ENCODE measurements at regions not wholly inside any gene's neighbourhood (a gene's known extent, or its start where the extent isn't known, plus 50 kb on each side); places are given as distances from the start of the nearest gene placed in this dataset.
"Not testable (repeated sequence)": the region's sequence is repeated elsewhere in the genome, so short reads cannot be mapped to it uniquely, and the experiment has no call there.

- Mint-ChIP-seq H3K4me3 (no peak overlapping the region), H3K9me3 (peaks cover 3% of the 10 kb centered on the region), H3K27me3 (peaks cover 3% of the 10 kb centered on the region), H3K36me3 (ENCODE audit: low read depth) (no peaks in the 10 kb centered on the region), H3K4me1 (no peaks in the 10 kb centered on the region), H3K27ac (no peak overlapping the region)
- ATAC-seq (replicated peaks): no peak
Observed at GRCh38 chr20:19874040-19874727, 116.1 kb downstream of the RIN2 start.

DNA sequence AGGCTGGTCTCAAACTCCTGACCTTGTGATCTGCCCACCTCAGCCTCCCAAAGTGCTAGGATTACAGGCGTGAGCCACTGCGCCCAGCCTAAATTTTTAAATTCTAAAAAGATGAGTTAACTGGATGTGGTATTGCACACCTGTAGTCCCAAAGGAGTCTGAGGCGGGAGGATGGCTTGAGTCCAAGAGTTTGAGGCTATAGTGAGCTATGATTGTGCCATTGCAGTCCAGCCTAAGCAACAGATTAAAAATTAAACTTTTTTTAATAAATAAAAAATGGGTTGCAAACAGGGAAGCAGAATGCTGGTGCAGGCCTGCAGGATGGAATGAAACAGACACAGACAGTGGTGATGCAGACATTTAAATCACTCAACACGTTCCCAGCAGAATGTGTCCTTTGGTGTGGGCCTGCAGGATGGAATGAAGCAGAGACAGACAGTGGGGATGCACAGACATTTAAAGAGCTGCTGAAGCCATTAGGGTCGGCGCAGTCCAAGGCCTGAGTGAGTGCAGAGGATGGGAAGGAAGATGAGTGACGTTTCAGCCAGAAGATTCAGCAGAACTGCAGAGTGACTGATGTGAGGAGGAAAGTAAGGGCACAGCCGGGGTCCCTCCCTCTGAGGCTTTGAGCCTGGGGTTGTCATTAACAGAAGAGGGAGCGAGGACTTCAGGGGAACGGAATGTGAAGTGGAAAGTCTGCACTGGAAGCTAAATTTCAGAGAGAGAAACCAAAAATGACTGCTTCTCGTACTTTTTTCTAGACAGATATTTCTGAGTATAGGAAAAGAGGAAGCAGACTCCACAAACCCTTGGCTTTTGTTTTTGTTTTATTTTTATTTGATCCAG lies 117.5 kb downstream of the RIN2 start:
- no peak for ATAC-seq (replicated peaks)
- H3K27ac Mint-ChIP-seq: no peak overlapping the region
- H3K9me3 Mint-ChIP-seq: peaks cover 3% of the 10 kb centered on the region
- no peak overlapping the region for H3K4me3 Mint-ChIP-seq
- no peaks in the 10 kb centered on the region for H3K4me1 Mint-ChIP-seq
- no peaks in the 10 kb centered on the region for H3K36me3 Mint-ChIP-seq (ENCODE audit: low read depth)
- peaks cover 3% of the 10 kb centered on the region for H3K27me3 Mint-ChIP-seq

GRCh38 chr20:19876828-19877460 lies 118.9 kb downstream of the RIN2 start:
- no peak overlapping the region for H3K4me3 Mint-ChIP-seq
- ATAC-seq (replicated peaks): no peak
- peaks cover 3% of the 10 kb centered on the region for H3K27me3 Mint-ChIP-seq
- H3K27ac Mint-ChIP-seq: no peak overlapping the region
- no peaks in the 10 kb centered on the region for H3K4me1 Mint-ChIP-seq
- peaks cover 3% of the 10 kb centered on the region for H3K9me3 Mint-ChIP-seq
- no peaks in the 10 kb centered on the region for H3K36me3 Mint-ChIP-seq (ENCODE audit: low read depth)

DNA sequence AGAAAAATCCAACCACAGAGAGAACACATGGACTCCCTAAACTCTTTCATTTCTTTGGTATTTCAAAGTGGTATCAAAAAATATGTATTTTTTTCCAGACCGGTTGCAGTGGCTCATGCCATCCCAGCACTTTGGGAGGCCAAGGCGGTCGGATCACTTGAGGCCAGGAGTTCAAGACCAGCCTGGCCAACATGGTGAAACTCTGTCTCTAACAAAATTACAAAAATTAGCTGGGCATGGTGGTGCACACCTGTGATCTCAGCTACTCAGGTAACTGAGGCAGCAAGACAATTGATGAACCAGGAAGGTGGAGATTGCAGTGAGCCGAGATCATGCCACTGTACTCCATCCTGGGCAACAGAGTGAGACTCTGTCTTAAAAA lies 121.8 kb downstream of the RIN2 start:
- not testable (repeated sequence) for H3K36me3 Mint-ChIP-seq (ENCODE audit: low read depth); ATAC-seq (replicated peaks); H3K4me1 Mint-ChIP-seq; H3K4me3 Mint-ChIP-seq; H3K27ac Mint-ChIP-seq; H3K27me3 Mint-ChIP-seq; H3K9me3 Mint-ChIP-seq

DNA sequence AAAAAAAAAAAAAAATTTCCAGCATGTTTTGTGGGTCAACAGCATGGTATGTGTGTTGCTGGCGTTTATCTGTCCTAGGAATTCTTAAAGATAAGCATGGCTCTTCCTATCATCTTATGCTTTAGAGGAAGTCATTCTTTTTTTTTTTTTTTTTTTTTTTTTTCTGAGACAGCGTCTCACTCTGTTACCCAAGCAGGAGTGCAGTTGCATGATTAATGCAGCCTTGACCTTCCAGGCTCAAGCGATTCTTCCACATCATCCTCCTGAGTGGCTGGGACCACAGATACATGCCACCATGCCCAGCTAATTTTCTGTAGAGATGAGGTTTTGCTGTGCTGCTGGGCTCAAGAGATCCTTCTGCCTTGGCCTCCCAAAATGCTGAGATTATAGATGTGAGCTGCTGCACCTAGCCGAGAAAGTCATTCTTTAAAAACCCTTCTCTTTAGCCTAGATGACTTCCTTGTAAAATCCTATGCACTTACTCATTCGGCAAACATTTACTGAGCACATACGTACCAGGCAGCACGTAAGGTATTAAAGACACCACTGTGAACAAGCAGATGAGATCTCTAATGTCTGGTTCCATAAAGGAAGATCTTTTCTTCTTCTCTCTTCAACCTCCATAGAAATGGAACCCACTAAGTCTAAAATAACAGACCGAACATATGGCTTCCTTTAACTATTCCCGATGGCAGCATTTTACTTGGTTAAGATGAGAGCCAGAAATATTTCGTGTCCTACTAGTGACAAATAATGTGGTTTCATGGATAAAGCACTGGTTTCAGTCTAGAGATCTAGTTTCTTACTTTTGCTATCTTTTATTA lies 122.4 kb downstream of the RIN2 start:
- H3K9me3 Mint-ChIP-seq: no peaks in the 10 kb centered on the region
- no peak for ATAC-seq (replicated peaks)
- H3K4me3 Mint-ChIP-seq: no peak overlapping the region
- no peak overlapping the region for H3K27ac Mint-ChIP-seq
- H3K27me3 Mint-ChIP-seq: no peaks in the 10 kb centered on the region
- no peaks in the 10 kb centered on the region for H3K4me1 Mint-ChIP-seq
- H3K36me3 Mint-ChIP-seq (ENCODE audit: low read depth): no peaks in the 10 kb centered on the region

DNA sequence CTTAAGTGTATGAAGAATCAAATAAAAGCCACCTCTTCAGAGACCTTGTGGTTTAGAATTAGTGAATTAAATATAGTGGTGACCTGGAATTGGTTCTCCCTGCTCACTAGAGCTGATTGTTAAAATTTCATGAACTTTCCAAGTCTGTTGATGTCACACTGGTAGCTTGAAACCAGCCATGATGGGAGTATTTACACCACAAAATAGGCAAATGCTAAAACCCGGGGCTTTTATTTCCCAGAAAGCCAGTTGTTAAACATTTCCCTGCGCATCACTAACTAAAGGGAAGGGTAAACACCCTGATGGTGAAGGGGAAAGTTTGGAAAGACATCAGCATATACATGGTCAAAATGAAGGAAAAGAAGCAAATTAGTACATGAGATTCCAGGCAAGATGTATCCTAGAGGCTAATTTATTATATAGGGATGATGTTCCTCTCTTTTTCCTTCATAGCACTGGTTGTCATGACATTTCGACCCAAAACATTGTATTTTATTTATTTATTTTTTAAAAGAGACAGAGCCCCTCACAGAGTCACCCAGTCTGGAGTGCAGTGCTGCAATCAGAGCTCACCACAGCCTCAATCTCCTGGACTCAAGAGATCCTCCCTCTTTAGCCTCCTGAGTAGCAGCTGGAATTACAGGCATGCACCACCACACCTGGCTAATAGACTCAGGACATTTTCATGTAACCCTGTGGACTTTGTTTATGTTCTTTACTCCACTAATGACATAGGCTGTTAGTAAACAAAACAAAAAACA lies 123.2 kb downstream of the RIN2 start:
- Mint-ChIP-seq H3K27me3 (no peaks in the 10 kb centered on the region), H3K4me1 (no peaks in the 10 kb centered on the region), H3K36me3 (ENCODE audit: low read depth) (no peaks in the 10 kb centered on the region), H3K9me3 (no peaks in the 10 kb centered on the region), H3K4me3 (no peak overlapping the region), H3K27ac (no peak overlapping the region)
- no peak for ATAC-seq (replicated peaks)

- Mint-ChIP-seq H3K36me3 (ENCODE audit: low read depth) (no peaks in the 10 kb centered on the region), H3K27ac (no peak overlapping the region), H3K4me1 (no peaks in the 10 kb centered on the region), H3K4me3 (no peak overlapping the region), H3K9me3 (no peaks in the 10 kb centered on the region), H3K27me3 (no peaks in the 10 kb centered on the region)
- no peak for ATAC-seq (replicated peaks)
Observed at GRCh38 chr20:19881990-19882389, 123.9 kb downstream of the RIN2 start.

DNA sequence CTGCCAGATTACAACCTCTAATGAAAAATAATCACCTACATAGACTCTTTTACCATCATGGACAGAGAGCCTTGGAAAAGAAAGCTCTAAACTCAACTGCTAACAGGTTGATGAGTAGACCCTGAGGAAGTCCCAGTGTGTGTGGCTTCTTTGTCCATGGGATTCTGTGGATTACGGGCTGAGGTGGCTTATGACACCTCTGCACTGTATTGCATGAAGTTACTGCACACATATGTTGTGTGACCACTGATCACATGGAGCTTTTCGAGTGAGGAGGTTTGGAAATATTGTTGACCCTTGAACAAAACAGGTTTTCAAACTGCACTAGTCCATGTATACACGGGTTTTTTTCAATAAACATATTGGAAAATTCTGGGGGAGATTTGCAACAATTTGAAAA lies 124.4 kb downstream of the RIN2 start:
- Mint-ChIP-seq H3K4me3 (no peak overlapping the region), H3K4me1 (no peaks in the 10 kb centered on the region), H3K36me3 (ENCODE audit: low read depth) (no peaks in the 10 kb centered on the region), H3K9me3 (no peaks in the 10 kb centered on the region), H3K27ac (no peak overlapping the region), H3K27me3 (no peaks in the 10 kb centered on the region)
- no peak for ATAC-seq (replicated peaks)

- H3K9me3 Mint-ChIP-seq: no peaks in the 10 kb centered on the region
- H3K4me1 Mint-ChIP-seq: no peaks in the 10 kb centered on the region
- no peak for ATAC-seq (replicated peaks)
- peaks cover 3% of the 10 kb centered on the region for H3K27me3 Mint-ChIP-seq
- H3K36me3 Mint-ChIP-seq (ENCODE audit: low read depth): no peaks in the 10 kb centered on the region
- H3K4me3 Mint-ChIP-seq: no peak overlapping the region
- H3K27ac Mint-ChIP-seq: no peak overlapping the region
Observed at GRCh38 chr20:19883501-19883900, 125.4 kb downstream of the RIN2 start.

- Mint-ChIP-seq H3K9me3 (no peaks in the 10 kb centered on the region), H3K27ac (no peak overlapping the region), H3K4me3 (no peak overlapping the region), H3K4me1 (no peaks in the 10 kb centered on the region), H3K36me3 (ENCODE audit: low read depth) (no peaks in the 10 kb centered on the region), H3K27me3 (peaks cover 15% of the 10 kb centered on the region)
- ATAC-seq (replicated peaks): no peak
Observed at GRCh38 chr20:19885594-19885938, 127.5 kb downstream of the RIN2 start.

GRCh38 chr20:19885939-19886660 lies 128.0 kb downstream of the RIN2 start:
- Mint-ChIP-seq H3K9me3 (no peaks in the 10 kb centered on the region), H3K27me3 (peaks cover 15% of the 10 kb centered on the region), H3K36me3 (ENCODE audit: low read depth) (no peaks in the 10 kb centered on the region), H3K4me3 (no peak overlapping the region), H3K27ac (no peak overlapping the region), H3K4me1 (no peaks in the 10 kb centered on the region)
- no peak for ATAC-seq (replicated peaks)

GRCh38 chr20:19886661-19887288 lies 128.7 kb downstream of the RIN2 start:
- H3K27ac Mint-ChIP-seq: no peak overlapping the region
- no peak overlapping the region for H3K4me3 Mint-ChIP-seq
- no peaks in the 10 kb centered on the region for H3K4me1 Mint-ChIP-seq
- no peaks in the 10 kb centered on the region for H3K36me3 Mint-ChIP-seq (ENCODE audit: low read depth)
- no peak for ATAC-seq (replicated peaks)
- peaks cover 15% of the 10 kb centered on the region for H3K27me3 Mint-ChIP-seq
- no peaks in the 10 kb centered on the region for H3K9me3 Mint-ChIP-seq

Data from activated T-helper 17 cell treated with anti-CD3 and anti-CD28 coated beads, Interleukin-2, amount 50 U/mL, for 72 hours (primary cell).